GM23338 (cell line): ENCODE measurements at regions not wholly inside any gene's neighbourhood (a gene's known extent, or its start where the extent isn't known, plus 50 kb on each side); places are given as distances from the start of the nearest gene placed in this dataset.

Source experiments
- ATAC-seq: fragments of 200-7000 bp; cut with Tn5 transposase; 3 replicates; pipeline ENCODE4 v1.9.1; 2020
- DNase-seq: peaks from one replicate; pipeline ENCODE4 v3.0.0-alpha.2; 2015; ENCODE audit warnings: low spot score
- H2AFZ ChIP-seq: fragments of 200-600 bp; sonication (generic); 2 replicates; pipeline ENCODE4 v1.8.0; 2016; ENCODE audit warnings: antibody characterized with exemption, mild to moderate bottlenecking, moderate library complexity
- H3F3A ChIP-seq: fragments of 200-600 bp; sonication (generic); replicated peaks from 2 replicates; pipeline ENCODE4 v1.8.0; 2017; ENCODE audit warnings: antibody characterized with exemption, mixed run types, low read depth
- H3K27ac ChIP-seq: fragments of 200-600 bp; sonication (generic); 2 replicates; pipeline ENCODE4 v1.6.1; 2016; ENCODE audit warnings: low read depth
- H3K27me3 ChIP-seq: fragments of 200-600 bp; sonication (generic); 2 replicates; pipeline ENCODE4 v1.8.0; 2016; ENCODE audit warnings: mild to moderate bottlenecking, mixed run types, moderate library complexity; ENCODE audit not compliant: insufficient read depth
- H3K36me3 ChIP-seq: fragments of 200-600 bp; sonication (generic); 2 replicates; pipeline ENCODE4 v1.8.0; 2016; ENCODE audit warnings: mild to moderate bottlenecking; ENCODE audit not compliant: insufficient read depth
- H3K4me1 ChIP-seq: fragments of 200-600 bp; sonication (generic); 2 replicates; pipeline ENCODE4 v1.8.0; 2016; ENCODE audit warnings: mild to moderate bottlenecking, moderate library complexity; ENCODE audit not compliant: insufficient read depth
- H3K4me2 ChIP-seq: fragments of 200-600 bp; sonication (generic); 2 replicates; pipeline ENCODE4 v1.7.1; 2017; ENCODE audit warnings: mixed run types
- H3K4me3 ChIP-seq: fragments of 200-600 bp; sonication (generic); 2 replicates; pipeline ENCODE4 v1.6.1; 2016; ENCODE audit warnings: mixed run types
- H3K79me2 ChIP-seq: fragments of 200-600 bp; sonication (generic); replicated peaks from 2 replicates; pipeline ENCODE4 v1.8.0; 2017; ENCODE audit warnings: mild to moderate bottlenecking; ENCODE audit not compliant: insufficient read depth
- H3K9me2 ChIP-seq: fragments of 200-600 bp; sonication (generic); 2 replicates; pipeline ENCODE4 v1.8.0; 2017; ENCODE audit not compliant: insufficient read depth
- H4K20me1 ChIP-seq: fragments of 200-600 bp; sonication (generic); replicated peaks from 2 replicates; pipeline ENCODE4 v1.8.0; 2017; ENCODE audit warnings: mild to moderate bottlenecking; ENCODE audit not compliant: insufficient read depth
- H3K27ac Mint-ChIP-seq: 2 replicates; pipeline ENCODE4 v1.8.0; 2020; ENCODE audit warnings: inconsistent platforms, mild to moderate bottlenecking, moderate library complexity, mixed read lengths
- H3K27me3 Mint-ChIP-seq: 3 replicates; pipeline ENCODE4 v1.8.0; 2022; ENCODE audit warnings: low read depth, mild to moderate bottlenecking, moderate library complexity, mixed read lengths, inconsistent platforms; ENCODE audit not compliant: insufficient read depth, poor library complexity
- H3K36me3 Mint-ChIP-seq: 3 replicates; pipeline ENCODE4 v1.8.0; 2021; ENCODE audit warnings: low read depth, mild to moderate bottlenecking, inconsistent platforms, moderate library complexity, mixed read lengths
- H3K4me1 Mint-ChIP-seq: 3 replicates; pipeline ENCODE4 v1.8.0; 2020; ENCODE audit warnings: mild to moderate bottlenecking, inconsistent platforms, mixed read lengths
- H3K4me3 Mint-ChIP-seq: 3 replicates; pipeline ENCODE4 v1.8.0; 2021; ENCODE audit warnings: moderate library complexity, mild to moderate bottlenecking, inconsistent platforms, mixed read lengths
- H3K9me3 Mint-ChIP-seq: 3 replicates; pipeline ENCODE4 v1.8.0; 2020; ENCODE audit warnings: moderate library complexity, mild to moderate bottlenecking, inconsistent platforms, mixed read lengths
- CREB1 ChIP-seq: fragments of 250-450 bp; sonication (Bioruptor Pico); IDR thresholded peaks from 2 replicates; pipeline ENCODE4 v1.5.0; 2020; ENCODE audit warnings: low read depth, mild to moderate bottlenecking, moderate library complexity
- CTCF ChIP-seq, 2 experiments: fragments of 200-600 bp in 1 of 2; sonication (generic) in 1 of 2; conservative IDR thresholded peaks; 2 replicates each; pipeline versions ENCODE4 v1.5.1 to v1.6.1; 2016 to 2017; ENCODE audit warnings: antibody characterized with exemption in 2 of 2, low read depth in 2 of 2, mild to moderate bottlenecking in 2 of 2, moderate library complexity in 1 of 2
- ETS1 ChIP-seq: IDR thresholded peaks from 2 replicates; pipeline ENCODE4 v1.6.1; 2016; ENCODE audit warnings: antibody characterized with exemption
- EZH2 ChIP-seq: fragments of 200-600 bp; sonication (generic); IDR thresholded peaks from one replicate; pipeline ENCODE4 v1.8.0; 2017; ENCODE audit warnings: antibody characterized with exemption, mild to moderate bottlenecking, low read depth; ENCODE audit not compliant: unreplicated experiment
- EZH2phosphoT487 ChIP-seq: fragments of 200-600 bp; sonication (generic); IDR thresholded peaks from one replicate; pipeline ENCODE4 v1.8.1; 2018; ENCODE audit warnings: antibody characterized with exemption; ENCODE audit not compliant: unreplicated experiment
- JUNB ChIP-seq: IDR thresholded peaks from one replicate; pipeline ENCODE4 v1.6.1; 2016; ENCODE audit warnings: antibody characterized with exemption; ENCODE audit not compliant: unreplicated experiment
- NANOG ChIP-seq: IDR thresholded peaks from 2 replicates; pipeline ENCODE4 v1.6.1; 2016; ENCODE audit warnings: antibody characterized with exemption, borderline replicate concordance
- POLR2AphosphoS5 ChIP-seq: IDR thresholded peaks from 2 replicates; pipeline ENCODE4 v1.6.1; 2016; ENCODE audit warnings: antibody characterized with exemption, low read depth
- REST ChIP-seq: IDR thresholded peaks from one replicate; pipeline ENCODE4 v1.6.1; 2018; ENCODE audit warnings: antibody characterized with exemption; ENCODE audit not compliant: unreplicated experiment
- STAT1 ChIP-seq: IDR thresholded peaks from one replicate; pipeline ENCODE4 v1.6.1; 2016; ENCODE audit warnings: antibody characterized with exemption; ENCODE audit not compliant: unreplicated experiment
- ZNF114 ChIP-seq: fragments of 250-450 bp; sonication (Bioruptor Pico); IDR thresholded peaks from 2 replicates; pipeline ENCODE4 v1.5.0; 2020; ENCODE audit warnings: mild to moderate bottlenecking, moderate library complexity
- ZNF331 ChIP-seq: fragments of 250-450 bp; sonication (Bioruptor Pico); IDR thresholded peaks from 2 replicates; pipeline ENCODE4 v1.5.0; 2020; ENCODE audit warnings: low read depth, mild to moderate bottlenecking, moderate library complexity
- ZNF462 ChIP-seq: fragments of 250-450 bp; sonication (Bioruptor Pico); IDR thresholded peaks from 2 replicates; pipeline ENCODE4 v1.5.0; 2020; ENCODE audit warnings: mild to moderate bottlenecking, moderate library complexity

GRCh38 chr2:58644451-58644850 lies 403.3 kb upstream of the FANCL start:
- 0 out of 2 replicates have a peak, but pooled peaks cover 7% of the 10 kb centered on the region for H3K4me1 ChIP-seq

More at GRCh38 chr2:58644451-58644850, 403.3 kb upstream of the FANCL start:
- Histone ChIP-seq H3K27me3 (no peaks in the 10 kb centered on the region), H3K9me2 (no peaks in the 10 kb centered on the region), H3K27ac (no peak overlapping the region), H2AFZ (no peak overlapping the region), H3K4me2 (no peak overlapping the region), H3K4me3 (no peak overlapping the region), H3K79me2 (no peaks in the 10 kb centered on the region), H3F3A (no peaks in the 10 kb centered on the region), H3K36me3 (no peaks in the 10 kb centered on the region), H4K20me1 (no peaks in the 10 kb centered on the region)
- Mint-ChIP-seq H3K9me3 (no peaks in the 10 kb centered on the region), H3K4me1 (peaks cover 26% of the 10 kb centered on the region), H3K27me3 (no peaks in the 10 kb centered on the region), H3K36me3 (no peaks in the 10 kb centered on the region), H3K27ac (no peak overlapping the region), H3K4me3 (no peak overlapping the region)
- DNase-seq (no peak), ATAC-seq (no peak)
- no peak for TF ChIP-seq ZNF462
- TF ChIP-seq NANOG = no peak
- no peak for TF ChIP-seq STAT1
- TF ChIP-seq CREB1 (CRISPR knock-in tag) = no peak
- TF ChIP-seq ETS1 = no peak
- no peak for TF ChIP-seq JUNB
- TF ChIP-seq ZNF331 = no peak
- no peak for TF ChIP-seq CTCF (conservative IDR thresholded peaks at IDR 0.05; ENCODE audit: low read depth in 2 of 2)
- no peak for TF ChIP-seq POLR2AphosphoS5
- TF ChIP-seq REST = no peak
- no peak for TF ChIP-seq EZH2
- no peak for TF ChIP-seq EZH2phosphoT487
- no peak for TF ChIP-seq ZNF114 (CRISPR knock-in tag)
